ENCODE measurements at regions not wholly inside any gene's neighbourhood (a gene's known extent, or its start where the extent isn't known, plus 50 kb on each side); places are given as distances from the start of the nearest gene placed in this dataset.

- TF ChIP-seq POLR2A (IDR thresholded peaks at IDR 0.05) (no peak), POLR2AphosphoS5 (IDR thresholded peaks at IDR 0.05) (no peak)
- TF ChIP-seq, protein P1, sequence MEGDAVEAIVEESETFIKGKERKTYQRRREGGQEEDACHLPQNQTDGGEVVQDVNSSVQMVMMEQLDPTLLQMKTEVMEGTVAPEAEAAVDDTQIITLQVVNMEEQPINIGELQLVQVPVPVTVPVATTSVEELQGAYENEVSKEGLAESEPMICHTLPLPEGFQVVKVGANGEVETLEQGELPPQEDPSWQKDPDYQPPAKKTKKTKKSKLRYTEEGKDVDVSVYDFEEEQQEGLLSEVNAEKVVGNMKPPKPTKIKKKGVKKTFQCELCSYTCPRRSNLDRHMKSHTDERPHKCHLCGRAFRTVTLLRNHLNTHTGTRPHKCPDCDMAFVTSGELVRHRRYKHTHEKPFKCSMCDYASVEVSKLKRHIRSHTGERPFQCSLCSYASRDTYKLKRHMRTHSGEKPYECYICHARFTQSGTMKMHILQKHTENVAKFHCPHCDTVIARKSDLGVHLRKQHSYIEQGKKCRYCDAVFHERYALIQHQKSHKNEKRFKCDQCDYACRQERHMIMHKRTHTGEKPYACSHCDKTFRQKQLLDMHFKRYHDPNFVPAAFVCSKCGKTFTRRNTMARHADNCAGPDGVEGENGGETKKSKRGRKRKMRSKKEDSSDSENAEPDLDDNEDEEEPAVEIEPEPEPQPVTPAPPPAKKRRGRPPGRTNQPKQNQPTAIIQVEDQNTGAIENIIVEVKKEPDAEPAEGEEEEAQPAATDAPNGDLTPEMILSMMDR (IDR thresholded peaks at IDR 0.05): no peak
These were observed 371.3 kb downstream of the DMRT2 start for GRCh38 chr9:1421436-1421835.
